ENCODE measurements at regions not wholly inside any gene's neighbourhood (a gene's known extent, or its start where the extent isn't known, plus 50 kb on each side); places are given as distances from the start of the nearest gene placed in this dataset.
A peak's percentile ranks its signal among the peaks of the same experiment; 100 is the strongest.
"Not testable (repeated sequence)": the region's sequence is repeated elsewhere in the genome, so short reads cannot be mapped to it uniquely, and the experiment has no call there.

GRCh38 chr2:242088471-242089212, 219.1 kb downstream of the RTP5 start:
- Histone ChIP-seq H3K4me3 (ENCODE audit: control insufficient read depth in 1 of 2, extremely low read depth in 1 of 2, low read length in 1 of 2) (peak overlapping the region; percentile 17 to 59), H3K9me3 (no peaks in the 10 kb centered on the region), H3K27me3 (replicated peaks in 1 of 2; ENCODE audit: control insufficient read depth in 2 of 2, extremely low read depth in 1 of 2, insufficient read depth in 2 of 2, low read length in 1 of 2) (peaks cover 0 to 7% of the 10 kb centered on the region in 2 experiments), H3K27ac (ENCODE audit: low read length) (no peak overlapping the region), H3K36me3 (ENCODE audit: control insufficient read depth in 2 of 2, extremely low read depth in 1 of 2, insufficient read depth in 1 of 2, low read length in 1 of 2) (no peaks in the 10 kb centered on the region), H3K4me1 (ENCODE audit: control insufficient read depth in 1 of 2, extremely low read depth in 1 of 2, insufficient read depth in 2 of 2, low read length in 2 of 2) (peaks cover 2 to 11% of the 10 kb centered on the region in 2 experiments)
- H3K27ac Mint-ChIP-seq = peak overlapping the region; percentile 43 to 75
- peaks cover 35 to 44% (median 43%) of the 10 kb centered on the region in 3 donors for H3K4me1 Mint-ChIP-seq
- no peaks in the 10 kb centered on the region for H3K9me3 Mint-ChIP-seq
- peak; percentile 78 to 95 (median 90) for DNase-seq
- ATAC-seq (replicated peaks in 1 of 4) = peak; percentile 96 to 98 (median 97)
- no peaks in the 10 kb centered on the region for H3K36me3 Mint-ChIP-seq
- H3K27me3 Mint-ChIP-seq = peaks cover 0 to 2% of the 10 kb centered on the region in 2 donors
- ChIA-PET CTCF (no interaction called here), POLR2A (no interaction called here)
- peak overlapping the region; percentile 85 to 92 (median 89) for H3K4me3 Mint-ChIP-seq
- under 1% methylated on average over 77 of the region's 103 CpGs for WGBS (ENCODE audit: insufficient coverage)

GRCh38 chr2:242089213-242089549, 219.7 kb downstream of the RTP5 start:
- DNase-seq; H3K27me3 ChIP-seq (replicated peaks in 1 of 2; ENCODE audit: control insufficient read depth in 2 of 2, extremely low read depth in 1 of 2, insufficient read depth in 2 of 2, low read length in 1 of 2); H3K36me3 Mint-ChIP-seq; H3K9me3 Mint-ChIP-seq; POLR2A ChIA-PET; H3K36me3 ChIP-seq (ENCODE audit: control insufficient read depth in 2 of 2, extremely low read depth in 1 of 2, insufficient read depth in 1 of 2, low read length in 1 of 2); ATAC-seq (replicated peaks in 1 of 4); H3K9me3 ChIP-seq; H3K27ac ChIP-seq (ENCODE audit: low read length); CTCF ChIA-PET; H3K27me3 Mint-ChIP-seq; H3K27ac Mint-ChIP-seq: not testable (repeated sequence)
- H3K4me1 ChIP-seq (ENCODE audit: control insufficient read depth in 1 of 2, extremely low read depth in 1 of 2, insufficient read depth in 2 of 2, low read length in 2 of 2) = peaks cover 2 to 11% of the 10 kb centered on the region in 2 experiments
- peak overlapping the region in 1 of 2 donors; percentile 59 for H3K4me3 ChIP-seq (ENCODE audit: control insufficient read depth in 1 of 2, extremely low read depth in 1 of 2, low read length in 1 of 2)
- peak overlapping the region; percentile 85 to 92 (median 89) for H3K4me3 Mint-ChIP-seq
- no CpG with 5 or more reads among the region's 20 CpGs for WGBS (ENCODE audit: insufficient coverage)
- H3K4me1 Mint-ChIP-seq = peaks cover 38 to 47% (median 44%) of the 10 kb centered on the region in 3 donors

GRCh38 chr2:242097278-242097677, 227.7 kb downstream of the RTP5 start:
- H3K9me3 Mint-ChIP-seq; CTCF ChIA-PET; H3K27me3 Mint-ChIP-seq; H3K4me3 ChIP-seq (ENCODE audit: control insufficient read depth in 1 of 2, extremely low read depth in 1 of 2, low read length in 1 of 2); H3K9me3 ChIP-seq; DNase-seq; H3K4me1 ChIP-seq (ENCODE audit: control insufficient read depth in 1 of 2, extremely low read depth in 1 of 2, insufficient read depth in 2 of 2, low read length in 2 of 2); H3K4me3 Mint-ChIP-seq; ATAC-seq (replicated peaks in 1 of 4); H3K27me3 ChIP-seq (replicated peaks in 1 of 2; ENCODE audit: control insufficient read depth in 2 of 2, extremely low read depth in 1 of 2, insufficient read depth in 2 of 2, low read length in 1 of 2); H3K27ac ChIP-seq (ENCODE audit: low read length); H3K27ac Mint-ChIP-seq; POLR2A ChIA-PET: not testable (repeated sequence)
- H3K4me1 Mint-ChIP-seq = peaks cover 20 to 29% (median 27%) of the 10 kb centered on the region in 3 donors
- H3K36me3 ChIP-seq (ENCODE audit: control insufficient read depth in 2 of 2, extremely low read depth in 1 of 2, insufficient read depth in 1 of 2, low read length in 1 of 2) = peaks cover 0 to 23% of the 10 kb centered on the region in 2 donors
- H3K36me3 Mint-ChIP-seq = peaks cover 46% of the 10 kb centered on the region
- no CpG with 5 or more reads among the region's 1 CpG for WGBS (ENCODE audit: insufficient coverage)

- DNase-seq (no peak), ATAC-seq (replicated peaks in 1 of 4) (no peak)
- H3K27ac Mint-ChIP-seq = no peak overlapping the region
- ChIA-PET CTCF (no interaction called here), POLR2A (no interaction called here)
- H3K36me3 Mint-ChIP-seq = peaks cover 46% of the 10 kb centered on the region
- H3K9me3 Mint-ChIP-seq = no peaks in the 10 kb centered on the region
- H3K4me1 Mint-ChIP-seq = peaks cover 20 to 26% (median 25%) of the 10 kb centered on the region in 3 donors
- no peaks in the 10 kb centered on the region for H3K9me3 ChIP-seq
- H3K4me1 ChIP-seq (ENCODE audit: control insufficient read depth in 1 of 2, extremely low read depth in 1 of 2, insufficient read depth in 2 of 2, low read length in 2 of 2) = no peaks in the 10 kb centered on the region
- no peak overlapping the region for H3K27ac ChIP-seq (ENCODE audit: low read length)
- H3K4me3 ChIP-seq (ENCODE audit: control insufficient read depth in 1 of 2, extremely low read depth in 1 of 2, low read length in 1 of 2) = no peak overlapping the region
- no CpG with 5 or more reads among the region's 1 CpG for WGBS (ENCODE audit: insufficient coverage)
- H3K27me3 ChIP-seq (replicated peaks in 1 of 2; ENCODE audit: control insufficient read depth in 2 of 2, extremely low read depth in 1 of 2, insufficient read depth in 2 of 2, low read length in 1 of 2) = no peaks in the 10 kb centered on the region
- H3K36me3 ChIP-seq (ENCODE audit: control insufficient read depth in 2 of 2, extremely low read depth in 1 of 2, insufficient read depth in 1 of 2, low read length in 1 of 2) = peaks cover 0 to 23% of the 10 kb centered on the region in 2 donors
- H3K27me3 Mint-ChIP-seq = no peaks in the 10 kb centered on the region
- H3K4me3 Mint-ChIP-seq = no peak overlapping the region
Measured at GRCh38 chr2:242098034-242098433, 228.5 kb downstream of the RTP5 start.

GRCh38 chr2:242098445-242099128, 229.1 kb downstream of the RTP5 start:
- DNase-seq = no peak
- peaks cover 20 to 25% (median 23%) of the 10 kb centered on the region in 3 donors for H3K4me1 Mint-ChIP-seq
- Histone ChIP-seq H3K9me3 (no peaks in the 10 kb centered on the region), H3K4me1 (ENCODE audit: control insufficient read depth in 1 of 2, extremely low read depth in 1 of 2, insufficient read depth in 2 of 2, low read length in 2 of 2) (no peaks in the 10 kb centered on the region), H3K27ac (ENCODE audit: low read length) (no peak overlapping the region), H3K4me3 (ENCODE audit: control insufficient read depth in 1 of 2, extremely low read depth in 1 of 2, low read length in 1 of 2) (no peak overlapping the region), H3K27me3 (replicated peaks in 1 of 2; ENCODE audit: control insufficient read depth in 2 of 2, extremely low read depth in 1 of 2, insufficient read depth in 2 of 2, low read length in 1 of 2) (no peaks in the 10 kb centered on the region), H3K36me3 (ENCODE audit: control insufficient read depth in 2 of 2, extremely low read depth in 1 of 2, insufficient read depth in 1 of 2, low read length in 1 of 2) (peaks cover 0 to 23% of the 10 kb centered on the region in 2 donors)
- peaks cover 46% of the 10 kb centered on the region for H3K36me3 Mint-ChIP-seq
- H3K27ac Mint-ChIP-seq = no peak overlapping the region
- CTCF ChIA-PET = no interaction called here
- POLR2A ChIA-PET = no interaction called here
- 77% methylated on average over 6 of the region's 7 CpGs for WGBS (ENCODE audit: insufficient coverage)
- H3K4me3 Mint-ChIP-seq = no peak overlapping the region
- no peak for ATAC-seq (replicated peaks in 1 of 4)
- H3K9me3 Mint-ChIP-seq = no peaks in the 10 kb centered on the region
- no peaks in the 10 kb centered on the region for H3K27me3 Mint-ChIP-seq

GRCh38 chr2:242103093-242103492, 233.6 kb downstream of the RTP5 start:
- H3K36me3 Mint-ChIP-seq = peaks cover 62% of the 10 kb centered on the region
- DNase-seq; H3K9me3 ChIP-seq; H3K9me3 Mint-ChIP-seq; ATAC-seq (replicated peaks in 1 of 4); H3K4me3 ChIP-seq (ENCODE audit: control insufficient read depth in 1 of 2, extremely low read depth in 1 of 2, low read length in 1 of 2); H3K27ac ChIP-seq (ENCODE audit: low read length); CTCF ChIA-PET; H3K27ac Mint-ChIP-seq; H3K27me3 ChIP-seq (replicated peaks in 1 of 2; ENCODE audit: control insufficient read depth in 2 of 2, extremely low read depth in 1 of 2, insufficient read depth in 2 of 2, low read length in 1 of 2); H3K4me1 ChIP-seq (ENCODE audit: control insufficient read depth in 1 of 2, extremely low read depth in 1 of 2, insufficient read depth in 2 of 2, low read length in 2 of 2); H3K4me3 Mint-ChIP-seq; H3K27me3 Mint-ChIP-seq; POLR2A ChIA-PET: not testable (repeated sequence)
- peaks cover 0 to 15% of the 10 kb centered on the region in 2 donors for H3K36me3 ChIP-seq (ENCODE audit: control insufficient read depth in 2 of 2, extremely low read depth in 1 of 2, insufficient read depth in 1 of 2, low read length in 1 of 2)
- H3K4me1 Mint-ChIP-seq = peaks cover 21 to 40% (median 29%) of the 10 kb centered on the region in 3 donors
- 100% methylated on average over 1 of the region's 2 CpGs for WGBS (ENCODE audit: insufficient coverage)
